Ammon's horn (tissue), 1 donor: ENCODE measurements at regions not wholly inside any gene's neighbourhood (a gene's known extent, or its start where the extent isn't known, plus 50 kb on each side); places are given as distances from the start of the nearest gene placed in this dataset.

Experiments
- DNase-seq: peaks from one replicate; pipeline ENCODE4 v3.0.0-alpha.2; 2016; ENCODE audit warnings: low spot score

- DNase-seq = no peak
These were observed 185.7 kb upstream of the KLHL29 start for GRCh38 chr2:23199115-23199918.

- DNase-seq = no peak
These were observed 184.8 kb upstream of the KLHL29 start for GRCh38 chr2:23200068-23200786.

- DNase-seq = no peak
These were observed 184.2 kb upstream of the KLHL29 start for GRCh38 chr2:23200787-23201114.

- no peak for DNase-seq
These were observed 181.6 kb upstream of the KLHL29 start for GRCh38 chr2:23203383-23203782.

DNA sequence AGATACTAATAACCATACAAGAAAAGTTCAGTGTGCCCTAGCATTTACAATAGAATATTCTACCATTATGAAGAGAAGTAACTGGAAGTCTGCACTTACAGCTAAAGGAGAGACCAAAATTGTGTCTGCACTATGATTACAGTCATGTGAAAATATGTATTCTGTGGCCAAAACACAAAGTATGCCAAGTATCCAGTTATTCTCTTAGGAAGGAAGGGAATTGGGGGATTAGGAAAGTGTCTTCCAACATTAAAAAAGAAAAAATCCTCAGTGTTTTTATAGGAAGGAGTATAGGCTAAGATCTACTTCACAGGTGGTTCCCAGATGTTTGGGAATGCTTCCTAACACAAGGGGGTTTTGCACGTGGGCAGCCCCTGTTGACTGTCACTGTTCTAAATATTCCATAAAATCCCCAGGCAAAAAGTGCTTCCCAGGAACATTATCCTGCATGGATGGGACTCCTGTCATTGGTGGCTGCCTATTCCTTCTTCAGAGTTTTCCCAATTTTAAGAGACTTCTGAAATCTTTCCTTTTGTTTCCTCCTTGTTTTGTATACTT is 180.2 kb upstream of the KLHL29 start:
- DNase-seq = no peak

DNA sequence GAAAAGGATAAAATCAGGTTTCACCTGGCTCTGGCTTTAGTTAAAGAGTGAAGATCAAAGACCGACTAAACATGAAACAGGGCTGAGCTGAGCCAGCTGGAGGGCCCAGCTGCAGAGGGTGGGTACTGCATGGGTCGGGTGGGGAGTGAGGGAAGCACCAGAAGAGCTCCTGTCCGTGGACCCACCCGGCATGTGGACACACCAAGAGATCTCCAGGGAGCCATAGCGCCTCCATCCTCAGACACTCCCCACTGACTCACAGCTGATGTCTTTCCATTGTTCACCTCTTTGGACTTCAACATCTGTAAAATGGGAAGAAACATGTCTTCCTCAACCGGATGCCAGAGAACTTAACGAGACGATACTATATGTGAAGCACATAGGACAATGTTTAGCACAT is 178.3 kb upstream of the KLHL29 start:
- no peak for DNase-seq

DNA sequence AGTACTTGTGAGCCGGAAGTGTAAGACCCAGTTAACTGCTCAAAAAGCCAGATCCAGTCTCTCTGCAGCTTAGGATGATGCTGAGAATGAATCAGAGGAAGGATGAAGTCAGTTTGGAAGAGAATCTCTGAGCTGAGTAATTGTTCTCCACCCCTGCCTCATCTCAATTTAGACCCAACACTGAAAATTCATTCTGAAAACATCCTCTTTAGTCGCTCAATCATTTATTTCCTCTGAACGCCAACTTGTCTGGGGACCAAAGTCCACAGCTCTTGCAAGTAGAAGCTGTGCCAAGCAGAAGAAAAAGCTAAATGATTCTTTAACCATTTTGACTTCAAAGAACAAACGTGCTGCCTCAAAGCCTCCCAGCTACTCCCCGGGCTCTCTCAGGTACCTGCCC is 177.1 kb upstream of the KLHL29 start:
- DNase-seq = no peak

- no peak for DNase-seq
These were observed 176.6 kb upstream of the KLHL29 start for GRCh38 chr2:23208339-23208738.

GRCh38 chr2:23209059-23209458 is 175.9 kb upstream of the KLHL29 start:
- no peak for DNase-seq

- no peak for DNase-seq
These were observed 172.9 kb upstream of the KLHL29 start for GRCh38 chr2:23211987-23212583.

DNA sequence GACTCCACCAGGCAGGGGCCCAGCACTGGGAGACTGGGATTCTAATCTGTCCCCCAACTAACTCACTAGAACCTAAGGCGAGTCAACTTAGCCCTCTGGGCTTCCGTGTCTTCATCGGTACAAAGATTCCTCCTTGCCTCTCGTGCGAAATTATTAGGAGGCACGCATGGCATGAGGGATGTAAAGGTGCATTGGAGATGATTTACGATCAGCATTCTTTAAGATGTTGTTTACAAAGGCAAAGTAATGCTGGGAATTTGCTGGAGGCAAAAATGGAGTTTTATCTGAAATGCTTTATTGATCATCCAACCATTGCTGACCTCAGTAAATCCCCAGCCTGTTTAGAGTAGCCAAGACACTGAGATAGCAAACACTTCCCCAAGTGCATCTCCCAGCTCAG is 171.8 kb upstream of the KLHL29 start:
- no peak for DNase-seq

DNA sequence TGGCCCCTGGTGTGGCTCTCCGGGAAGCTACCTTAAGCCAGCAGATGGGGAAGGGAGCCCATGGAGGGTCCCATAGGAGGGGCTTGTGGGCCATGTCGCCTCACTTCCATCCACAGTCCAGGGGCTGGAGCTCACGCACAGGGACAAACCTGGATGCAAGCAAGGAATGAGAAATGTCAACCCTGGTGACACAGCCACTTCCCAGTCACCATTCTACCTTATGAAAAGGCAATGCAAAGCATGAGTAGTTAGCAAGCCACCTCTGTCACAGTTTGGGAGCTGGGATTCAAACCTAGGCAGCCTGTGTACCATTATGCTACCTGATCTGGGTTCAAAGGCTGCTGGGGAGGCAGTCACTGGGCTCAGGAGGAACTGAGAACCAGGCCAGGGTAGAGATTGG is 170.0 kb upstream of the KLHL29 start:
- no peak for DNase-seq

- DNase-seq = no peak
These were observed 165.3 kb upstream of the KLHL29 start for GRCh38 chr2:23219666-23220065.

GRCh38 chr2:23220513-23221094 is 164.4 kb upstream of the KLHL29 start:
- DNase-seq = no peak

DNA sequence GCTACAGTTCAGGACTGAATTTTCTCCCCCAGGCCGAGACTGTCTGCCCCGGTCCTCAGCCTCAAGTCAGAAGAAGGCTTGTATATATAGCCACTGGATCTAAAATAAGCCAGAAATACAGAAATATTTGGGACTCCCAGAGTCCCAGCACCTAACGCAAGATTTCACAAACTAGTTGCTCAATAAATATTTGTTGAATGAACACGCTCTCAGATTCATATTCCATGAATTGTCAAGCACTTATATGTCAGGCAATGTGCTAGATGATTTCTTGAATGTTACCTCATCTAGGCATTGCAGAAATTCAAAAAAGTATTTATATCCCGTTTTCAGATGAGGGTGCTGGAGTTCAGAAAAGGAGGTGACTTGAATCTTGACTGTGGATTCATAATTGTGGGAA is 163.7 kb upstream of the KLHL29 start:
- DNase-seq = no peak

DNA sequence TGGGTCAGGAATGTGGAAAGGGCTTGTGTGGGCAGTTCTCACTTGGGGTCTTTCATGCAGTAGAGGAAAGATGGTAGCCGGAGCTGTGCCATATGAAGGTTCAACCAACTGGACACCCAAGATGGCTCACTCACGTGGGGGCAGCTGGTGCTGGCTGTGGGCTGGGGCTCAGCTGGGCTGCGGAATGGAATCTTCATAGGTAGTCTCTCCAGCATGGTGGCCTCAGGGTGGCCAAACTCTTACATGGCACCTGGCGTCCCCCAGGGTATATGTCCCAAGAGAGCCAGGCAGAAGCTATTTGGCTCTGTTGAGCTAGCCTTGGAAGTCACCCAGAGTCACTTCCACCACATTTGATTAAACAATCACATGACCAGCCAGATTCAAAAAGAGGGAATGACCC is 163.1 kb upstream of the KLHL29 start:
- DNase-seq = no peak

DNA sequence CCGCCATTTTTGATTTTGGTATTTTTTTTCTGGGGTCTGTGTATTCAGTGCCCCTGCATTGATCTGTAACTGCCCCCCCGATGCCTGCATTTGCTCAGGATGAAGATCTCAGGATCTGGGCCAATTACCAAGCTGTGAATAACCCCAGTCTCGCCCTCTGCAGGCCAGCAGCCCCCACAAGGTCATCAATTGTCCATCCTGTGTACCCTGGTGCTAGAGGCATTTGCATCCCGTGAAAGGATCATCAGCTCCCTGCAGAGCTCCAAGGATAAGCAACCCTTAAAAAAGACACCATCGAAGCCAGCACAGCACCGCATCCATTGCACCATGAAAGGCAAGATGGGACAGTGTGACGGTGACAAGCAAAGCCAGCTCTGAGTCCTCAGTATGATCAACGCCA is 154.1 kb upstream of the KLHL29 start:
- no peak for DNase-seq

DNA sequence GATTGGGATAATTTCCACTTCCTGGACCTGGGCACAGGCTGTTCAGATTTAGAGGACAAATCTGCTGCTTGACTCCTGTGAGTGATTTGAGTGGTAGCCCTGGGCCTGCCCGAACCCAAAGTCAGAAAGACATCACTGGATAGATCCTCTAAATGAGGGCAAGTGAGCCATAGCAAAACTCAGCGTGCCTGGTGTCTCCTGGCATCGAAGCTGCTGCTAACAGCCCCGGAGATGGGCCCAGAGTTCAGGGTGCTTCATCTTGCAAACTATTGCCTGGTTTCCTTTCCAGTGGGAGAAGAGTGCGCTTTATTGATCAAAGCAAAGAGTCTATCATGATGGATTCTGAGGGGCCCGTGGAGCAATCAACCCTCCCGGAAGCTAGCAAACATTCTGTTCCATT is 153.1 kb upstream of the KLHL29 start:
- DNase-seq = no peak

DNA sequence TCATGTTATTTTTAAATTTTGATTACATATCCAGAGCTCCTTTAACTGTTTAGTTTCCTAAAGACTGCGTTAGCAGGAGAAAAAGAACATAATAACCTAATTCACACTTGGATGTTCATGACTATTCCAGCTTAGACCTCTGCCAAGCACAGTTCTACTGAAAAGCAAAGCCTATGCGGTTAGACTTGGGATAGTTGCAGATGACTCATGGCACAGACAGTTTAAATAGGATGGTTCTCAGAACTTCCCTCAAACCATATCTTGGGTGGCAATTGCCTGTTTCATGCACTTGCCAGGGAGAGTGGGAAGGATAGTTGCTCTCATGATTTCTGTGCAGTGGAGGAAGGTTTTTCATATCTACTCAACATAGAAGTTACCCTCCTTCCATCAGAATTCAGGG is 149.7 kb upstream of the KLHL29 start:
- no peak for DNase-seq

DNA sequence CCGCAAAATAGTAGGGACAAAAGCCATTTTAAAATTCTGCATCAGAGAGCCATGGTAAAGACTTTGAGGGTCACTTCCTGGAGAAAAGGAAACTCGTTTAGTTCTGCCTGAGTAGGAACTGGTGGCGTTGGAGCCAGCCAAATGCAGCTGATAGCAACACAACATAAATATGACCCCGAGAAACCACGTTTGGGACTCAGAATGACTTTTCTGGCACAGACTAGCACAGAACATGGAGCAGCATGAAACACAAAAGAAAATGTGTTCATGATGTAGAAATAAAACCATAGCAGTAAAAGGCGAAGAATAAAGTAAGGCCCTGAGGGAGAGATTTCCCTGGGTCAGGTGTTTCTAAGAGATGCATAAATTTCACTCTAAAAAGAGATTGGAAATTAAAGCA is 149.2 kb upstream of the KLHL29 start:
- no peak for DNase-seq

GRCh38 chr2:23237147-23237546 is 147.8 kb upstream of the KLHL29 start:
- no peak for DNase-seq

GRCh38 chr2:23238011-23238657 is 146.8 kb upstream of the KLHL29 start:
- DNase-seq = no peak
